Astrocyte of the cerebellum (primary cell): ENCODE measurements at regions not wholly inside any gene's neighbourhood (a gene's known extent, or its start where the extent isn't known, plus 50 kb on each side); places are given as distances from the start of the nearest gene placed in this dataset.

ENCODE experiments used
- DNase-seq: peaks from one replicate; pipeline ENCODE4 v3.0.0-alpha.2; 2011; ENCODE audit warnings: low read depth
- H3K4me3 ChIP-seq: 2 replicates; pipeline ENCODE4 v1.5.1; 2011; ENCODE audit warnings: mild to moderate bottlenecking, low read depth, low read length, moderate library complexity
- CTCF ChIP-seq: IDR thresholded peaks from 2 replicates; pipeline ENCODE4 v1.5.1; 2012; ENCODE audit warnings: low read length, low read depth, moderate library complexity, mild to moderate bottlenecking; ENCODE audit errors: missing control alignments
- in situ Hi-C: cut with HindIII; loops from 2 replicates; pipeline ENCODE4 v1.10.0; 2017; ENCODE audit warnings: low sequenced_read_pairs

- H3K4me3 ChIP-seq, result no peak overlapping the region
- TF ChIP-seq CTCF, result no peak
- in situ Hi-C loops, result no loop called here
- no peak for DNase-seq
These were observed 95.3 kb upstream of the RSPO3 start for GRCh38 chr6:127023001-127023778.

GRCh38 chr6:127026247-127026646 is 92.2 kb upstream of the RSPO3 start:
- DNase-seq, result no peak
- in situ Hi-C loops, result no loop called here
- no peak for TF ChIP-seq CTCF
- H3K4me3 ChIP-seq, result no peak overlapping the region

GRCh38 chr6:127030111-127030510 is 88.4 kb upstream of the RSPO3 start:
- no peak for TF ChIP-seq CTCF
- no peak for DNase-seq
- no peak overlapping the region for H3K4me3 ChIP-seq
- in situ Hi-C loops, result no loop called here

DNA sequence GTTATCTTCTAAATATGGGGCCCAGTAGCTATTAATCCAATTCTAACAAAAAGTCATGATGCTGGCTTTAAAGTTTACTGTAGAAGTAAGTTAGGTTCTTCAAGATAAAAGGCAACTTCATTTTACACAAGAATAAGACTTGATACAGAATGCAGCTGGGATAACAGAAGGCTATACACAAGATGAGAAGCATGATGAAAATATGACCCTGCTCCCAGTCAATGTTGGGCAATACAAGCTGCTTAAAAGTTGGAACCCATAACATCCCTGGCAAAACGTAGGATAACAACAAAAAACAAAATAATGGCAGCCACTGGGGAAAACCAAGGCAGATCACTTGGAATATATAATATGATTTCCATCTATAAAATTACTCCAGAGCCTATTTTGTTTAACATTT is 87.6 kb upstream of the RSPO3 start:
- H3K4me3 ChIP-seq, result no peak overlapping the region
- in situ Hi-C loops, result no loop called here
- no peak for TF ChIP-seq CTCF
- DNase-seq, result no peak

- no peak for DNase-seq
- in situ Hi-C loops, result no loop called here
- no peak overlapping the region for H3K4me3 ChIP-seq
- no peak for TF ChIP-seq CTCF
These were observed 87.0 kb upstream of the RSPO3 start for GRCh38 chr6:127031511-127031910.

DNA sequence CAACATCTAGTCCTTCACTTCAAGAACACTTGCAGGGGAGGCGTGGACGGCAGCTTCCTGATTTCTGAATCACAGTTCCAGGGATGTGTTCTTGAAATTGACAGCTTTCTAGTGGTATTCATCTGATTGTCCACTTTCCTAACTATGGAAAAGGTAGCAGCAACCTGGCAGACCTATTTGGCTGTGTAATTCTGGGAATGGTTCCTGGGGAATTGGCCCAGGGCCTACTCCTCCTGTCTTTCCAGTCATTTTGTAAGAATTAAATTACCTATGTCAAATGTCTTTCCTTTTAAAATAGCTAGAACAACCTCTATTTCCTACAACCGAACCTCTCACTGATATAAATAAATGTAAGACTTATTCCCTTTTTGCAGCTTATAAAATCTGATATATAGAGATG is 85.5 kb upstream of the RSPO3 start:
- TF ChIP-seq CTCF, result no peak
- DNase-seq, result no peak
- no peak overlapping the region for H3K4me3 ChIP-seq
- in situ Hi-C loops, result no loop called here
